ENCODE measurements at regions not wholly inside any gene's neighbourhood (a gene's known extent, or its start where the extent isn't known, plus 50 kb on each side); places are given as distances from the start of the nearest gene placed in this dataset.

DNA sequence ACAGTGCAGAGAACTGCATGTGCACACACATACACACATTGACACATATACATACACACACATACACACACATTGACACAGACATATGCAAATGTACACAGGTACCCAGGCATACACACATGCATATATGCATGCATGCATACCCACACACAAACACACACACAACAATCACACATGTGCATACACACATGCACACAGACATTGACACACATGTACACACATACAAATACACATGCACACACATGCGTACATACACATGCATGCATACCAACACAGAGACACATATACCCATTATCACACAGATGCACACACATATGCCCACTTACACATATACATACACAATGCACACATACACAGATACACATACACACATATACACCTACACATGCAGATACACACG, 299.6 kb upstream of the ADCY2 start:
- H3K4me1 ChIP-seq (replicated peaks in 1 of 2) = no peaks in the 10 kb centered on the region
- no peak for DNase-seq
- H3K4me3 ChIP-seq = no peak overlapping the region
- WGBS, 4 donors = 68 to 92% (median 85%) methylated on average over 2 of the region's 2 CpGs
- H3K27ac ChIP-seq = no peak overlapping the region
- no peaks in the 10 kb centered on the region for H3K36me3 ChIP-seq (replicated peaks in 1 of 2)
- no peaks in the 10 kb centered on the region for H3K9me3 ChIP-seq (replicated peaks in 1 of 3)
- TF ChIP-seq, protein P1, sequence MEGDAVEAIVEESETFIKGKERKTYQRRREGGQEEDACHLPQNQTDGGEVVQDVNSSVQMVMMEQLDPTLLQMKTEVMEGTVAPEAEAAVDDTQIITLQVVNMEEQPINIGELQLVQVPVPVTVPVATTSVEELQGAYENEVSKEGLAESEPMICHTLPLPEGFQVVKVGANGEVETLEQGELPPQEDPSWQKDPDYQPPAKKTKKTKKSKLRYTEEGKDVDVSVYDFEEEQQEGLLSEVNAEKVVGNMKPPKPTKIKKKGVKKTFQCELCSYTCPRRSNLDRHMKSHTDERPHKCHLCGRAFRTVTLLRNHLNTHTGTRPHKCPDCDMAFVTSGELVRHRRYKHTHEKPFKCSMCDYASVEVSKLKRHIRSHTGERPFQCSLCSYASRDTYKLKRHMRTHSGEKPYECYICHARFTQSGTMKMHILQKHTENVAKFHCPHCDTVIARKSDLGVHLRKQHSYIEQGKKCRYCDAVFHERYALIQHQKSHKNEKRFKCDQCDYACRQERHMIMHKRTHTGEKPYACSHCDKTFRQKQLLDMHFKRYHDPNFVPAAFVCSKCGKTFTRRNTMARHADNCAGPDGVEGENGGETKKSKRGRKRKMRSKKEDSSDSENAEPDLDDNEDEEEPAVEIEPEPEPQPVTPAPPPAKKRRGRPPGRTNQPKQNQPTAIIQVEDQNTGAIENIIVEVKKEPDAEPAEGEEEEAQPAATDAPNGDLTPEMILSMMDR (IDR thresholded peaks at IDR 0.05) = no peak
- TF ChIP-seq POLR2A (IDR thresholded peaks at IDR 0.05) = no peak
- no peaks in the 10 kb centered on the region for H3K27me3 ChIP-seq
- intact Hi-C loops (cut with DNase I) = no loop called here

DNA sequence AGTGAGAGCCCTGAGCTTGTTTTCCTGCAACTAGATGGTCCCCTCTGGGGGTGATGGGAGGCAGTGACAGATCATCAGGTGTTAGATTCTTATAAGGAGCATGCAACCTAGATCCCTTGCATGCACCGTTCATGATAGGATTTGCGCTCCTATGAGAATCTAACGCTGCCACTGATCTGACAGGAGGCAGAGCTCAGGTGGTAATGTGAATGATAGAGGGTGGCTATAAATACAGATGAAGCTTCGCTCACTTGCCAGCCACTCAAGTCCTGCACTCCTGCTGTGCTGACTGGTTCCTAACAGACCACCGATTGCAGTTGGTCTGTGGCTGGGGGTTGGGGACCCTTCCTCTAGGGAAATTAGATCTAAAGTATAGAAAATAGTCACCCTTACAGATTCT, 290.6 kb upstream of the ADCY2 start:
- Histone ChIP-seq H3K36me3 (replicated peaks in 1 of 2) (no peaks in the 10 kb centered on the region), H3K4me1 (replicated peaks in 1 of 2) (no peaks in the 10 kb centered on the region), H3K4me3 (no peak overlapping the region), H3K27me3 (no peaks in the 10 kb centered on the region), H3K9me3 (replicated peaks in 1 of 3) (no peaks in the 10 kb centered on the region), H3K27ac (no peak overlapping the region)
- TF ChIP-seq, protein P1 (IDR thresholded peaks at IDR 0.05) = no peak
- no peak for TF ChIP-seq POLR2A (IDR thresholded peaks at IDR 0.05)
- intact Hi-C loops (cut with DNase I) = no loop called here
- DNase-seq = no peak
- 60 to 84% (median 76%) methylated on average over 5 of the region's 5 CpGs for WGBS, 4 donors

DNA sequence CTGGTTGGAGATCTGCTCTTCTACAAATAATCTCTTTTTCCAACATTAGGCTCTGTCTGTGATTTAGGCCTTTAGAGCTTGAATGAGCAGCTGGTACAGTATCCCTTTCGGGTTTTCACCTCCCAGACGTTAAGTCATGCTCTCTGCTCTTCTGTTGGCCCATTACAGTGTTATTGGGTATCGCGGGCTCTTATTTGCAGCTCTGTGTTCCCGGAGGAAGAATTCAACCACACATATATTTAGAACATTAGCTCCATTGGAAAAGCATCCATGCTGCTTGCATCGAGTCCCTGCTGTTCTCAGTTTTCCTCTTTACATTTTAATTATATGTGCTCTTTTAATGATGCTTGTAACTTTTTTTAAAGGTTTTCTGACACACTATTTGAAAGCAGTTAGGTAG, 278.0 kb upstream of the ADCY2 start:
- 84 to 89% (median 88%) methylated on average over 6 of the region's 6 CpGs for WGBS, 4 donors
- no peak for TF ChIP-seq POLR2A (IDR thresholded peaks at IDR 0.05)
- TF ChIP-seq, protein P1 (IDR thresholded peaks at IDR 0.05) = no peak
- Histone ChIP-seq H3K4me1 (replicated peaks in 1 of 2) (no peaks in the 10 kb centered on the region), H3K27ac (no peak overlapping the region), H3K36me3 (replicated peaks in 1 of 2) (no peaks in the 10 kb centered on the region), H3K27me3 (no peaks in the 10 kb centered on the region), H3K9me3 (replicated peaks in 1 of 3) (no peaks in the 10 kb centered on the region), H3K4me3 (no peak overlapping the region)
- intact Hi-C loops (cut with DNase I) = no loop called here
- no peak for DNase-seq

DNA sequence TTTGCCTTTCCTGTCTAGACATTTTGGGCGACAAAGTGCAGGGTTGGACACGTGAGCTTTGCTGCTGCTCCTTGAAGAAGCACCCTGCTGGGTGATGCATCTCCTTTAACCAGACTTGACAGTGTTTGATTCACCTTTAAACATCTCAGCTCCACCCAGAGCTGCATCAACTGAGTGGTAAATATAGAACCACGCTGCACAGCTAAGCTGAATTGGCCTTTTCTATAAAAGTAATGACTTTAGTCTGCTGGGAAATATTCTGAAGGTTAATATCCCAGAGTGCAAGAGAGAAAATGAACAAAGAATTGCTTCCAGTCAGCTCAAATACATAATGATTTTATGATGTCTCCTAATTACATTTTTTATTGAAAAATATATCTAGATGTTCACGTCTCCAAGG, 264.3 kb upstream of the ADCY2 start:
- H3K27ac ChIP-seq = no peak overlapping the region
- WGBS, 4 donors = 74 to 86% (median 80%) methylated on average over 4 of the region's 4 CpGs
- no peak overlapping the region for H3K4me3 ChIP-seq
- no peaks in the 10 kb centered on the region for H3K4me1 ChIP-seq (replicated peaks in 1 of 2)
- no peaks in the 10 kb centered on the region for H3K36me3 ChIP-seq (replicated peaks in 1 of 2)
- no peaks in the 10 kb centered on the region for H3K9me3 ChIP-seq (replicated peaks in 1 of 3)
- intact Hi-C loops (cut with DNase I) = no loop called here
- TF ChIP-seq, protein P1 (IDR thresholded peaks at IDR 0.05) = no peak
- TF ChIP-seq POLR2A (IDR thresholded peaks at IDR 0.05) = no peak
- no peaks in the 10 kb centered on the region for H3K27me3 ChIP-seq
- no peak for DNase-seq
